H1 (cell line): ENCODE measurements at regions not wholly inside any gene's neighbourhood (a gene's known extent, or its start where the extent isn't known, plus 50 kb on each side); places are given as distances from the start of the nearest gene placed in this dataset.

Experiments used
- ASH2L ChIP-seq: fragments of 200-600, 300-600 bp; sonication (generic); IDR thresholded peaks from one replicate; pipeline ENCODE4 v1.7.1; 2017; ENCODE audit warnings: low read length
- CEBPB ChIP-seq: IDR thresholded peaks from 2 replicates; pipeline ENCODE4 v1.6.1; 2012; ENCODE audit warnings: low read depth, low read length
- TAF7 ChIP-seq: optimal IDR thresholded peaks from 2 replicates; pipeline ENCODE3; 2011; ENCODE audit warnings: low read depth, mild to moderate bottlenecking, inconsistent platforms, low read length, moderate library complexity, borderline replicate concordance

GRCh38 chr5:67447732-67448131 is 251.1 kb upstream of the CD180 start (continued):
- TF ChIP-seq ASH2L: no peak
- no peak for TF ChIP-seq TAF7
- TF ChIP-seq CEBPB: no peak
